GM21529 (cell line): ENCODE measurements at regions not wholly inside any gene's neighbourhood (a gene's known extent, or its start where the extent isn't known, plus 50 kb on each side); places are given as distances from the start of the nearest gene placed in this dataset.
"Not testable (repeated sequence)": the region's sequence is repeated elsewhere in the genome, so short reads cannot be mapped to it uniquely, and the experiment has no call there.

ENCODE experiments used
- ATAC-seq: cut with Tn5 transposase; IDR thresholded peaks from one replicate; pipeline ENCODE4 v1.9.1; 2021; ENCODE audit not compliant: unreplicated experiment

- ATAC-seq, result no peak
These were observed 133.8 kb upstream of the API5 start for GRCh38 chr11:43177975-43178374.

GRCh38 chr11:43194459-43194858, 117.3 kb upstream of the API5 start:
- not testable (repeated sequence) for ATAC-seq

GRCh38 chr11:43197379-43197778, 114.4 kb upstream of the API5 start:
- ATAC-seq, result no peak

DNA sequence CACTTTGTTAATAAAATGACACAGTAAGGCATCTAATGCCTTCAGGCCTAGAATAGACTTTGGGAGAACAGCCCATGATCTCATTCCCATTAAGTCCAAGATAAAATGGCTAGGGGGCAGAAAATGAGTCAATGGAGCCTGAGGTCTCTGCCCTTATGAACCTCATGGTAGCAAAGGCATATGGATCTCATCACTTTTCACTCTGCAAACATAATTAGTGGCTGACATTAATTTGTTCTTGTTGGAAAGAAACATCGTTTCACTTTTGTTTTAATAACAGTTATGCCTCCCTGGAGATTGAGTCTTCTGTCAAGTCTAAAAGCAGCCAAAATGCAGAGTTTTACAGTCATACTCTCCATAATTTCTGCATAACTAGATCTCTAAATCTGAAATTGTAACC, 111.8 kb upstream of the API5 start:
- ATAC-seq, result no peak

DNA sequence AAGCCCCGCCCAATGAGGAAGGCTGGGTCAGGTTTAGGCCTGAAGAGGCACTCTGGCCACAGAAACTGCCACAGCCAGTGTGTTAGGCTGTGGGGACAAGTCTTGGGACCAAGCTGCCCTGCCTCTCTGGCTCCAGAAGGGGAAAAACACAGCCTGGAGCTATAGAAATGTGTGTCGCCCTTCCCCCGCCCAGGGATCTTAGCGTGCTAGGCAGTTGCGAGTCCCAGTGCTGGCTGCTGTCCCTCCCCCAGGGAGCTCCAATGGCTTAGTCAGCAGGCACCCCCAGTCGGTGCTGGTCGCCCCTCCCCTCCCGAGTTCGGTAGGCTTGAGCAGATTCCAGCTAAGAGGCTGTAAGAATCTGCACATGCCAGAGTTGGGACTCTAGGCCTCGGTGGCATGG, 99.5 kb upstream of the API5 start:
- ATAC-seq, result no peak

DNA sequence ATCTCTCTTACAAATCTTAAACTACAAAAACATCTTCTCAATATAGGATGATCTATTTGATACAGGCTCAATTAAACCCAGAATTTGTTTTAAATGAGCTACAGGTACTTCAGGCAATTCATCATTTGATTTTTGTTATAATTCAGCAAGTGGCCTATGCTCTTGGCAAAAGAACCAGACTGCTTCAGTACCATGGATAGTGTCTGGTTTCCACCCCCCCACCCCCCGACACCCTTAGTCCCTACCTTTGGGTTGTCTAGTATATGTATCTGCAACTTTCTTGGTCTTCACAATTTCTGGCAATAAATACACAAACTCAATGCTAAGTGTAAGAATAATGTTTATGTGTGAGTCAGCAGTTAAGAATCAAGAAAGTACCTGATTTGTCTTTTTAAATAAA, 97.3 kb upstream of the API5 start:
- ATAC-seq, result no peak

DNA sequence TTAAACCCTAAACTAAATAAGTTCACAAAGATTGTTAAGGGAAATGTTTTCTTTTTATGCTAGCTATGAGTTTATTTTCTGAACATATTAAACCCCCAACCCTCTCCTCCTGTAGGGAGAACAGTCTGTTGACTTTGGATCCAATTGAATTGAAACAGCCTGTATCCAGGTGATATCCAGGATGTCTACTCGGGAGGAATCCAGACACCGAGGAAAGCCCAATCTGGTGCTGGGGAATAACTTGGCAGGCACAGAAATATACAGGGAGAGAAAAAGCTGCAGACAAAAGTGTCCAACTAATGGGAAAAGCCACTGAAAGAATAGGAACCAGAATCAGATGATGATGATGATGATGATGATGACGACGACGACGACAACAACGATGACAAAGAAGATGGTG, 93.9 kb upstream of the API5 start:
- no peak for ATAC-seq

GRCh38 chr11:43222215-43222614, 89.6 kb upstream of the API5 start:
- ATAC-seq, result no peak

DNA sequence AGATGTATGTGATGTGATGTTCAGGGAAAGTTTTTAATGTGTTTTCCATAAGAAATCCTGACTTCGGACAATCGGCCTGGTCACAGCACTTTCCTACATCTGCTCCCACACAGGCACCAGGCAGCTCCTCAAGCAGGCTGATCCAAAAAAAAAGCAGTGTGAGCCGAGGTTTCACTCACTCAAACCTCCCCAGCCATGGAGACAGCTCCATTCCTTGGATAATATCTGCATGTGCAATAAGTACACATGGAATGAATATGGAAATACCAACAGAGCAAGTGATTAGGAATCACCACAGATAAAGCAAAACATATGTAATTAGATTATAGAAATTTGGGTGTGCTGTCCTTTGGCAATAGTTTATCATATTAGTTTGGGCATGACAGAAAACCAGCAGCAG, 88.8 kb upstream of the API5 start:
- ATAC-seq, result no peak

DNA sequence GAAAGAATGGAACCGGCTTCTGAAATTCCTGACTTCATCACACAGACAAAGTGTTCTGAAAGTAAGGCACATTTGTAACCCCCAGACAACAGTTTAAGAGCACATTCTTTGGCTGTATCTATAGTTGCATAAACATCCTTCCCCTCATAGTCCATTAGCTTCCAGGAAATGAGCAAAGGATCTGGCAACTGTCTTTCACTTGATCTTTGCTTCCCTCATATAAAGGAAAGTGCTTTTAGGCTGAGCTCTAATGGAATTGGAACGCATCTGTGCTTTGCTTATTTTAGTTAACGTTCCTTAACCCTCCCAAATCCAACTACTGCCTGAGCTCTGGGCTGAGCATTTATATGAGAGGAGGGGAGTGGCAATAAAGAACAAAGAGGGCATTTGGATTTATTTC, 76.9 kb upstream of the API5 start:
- ATAC-seq, result no peak

- no peak for ATAC-seq
These were observed 73.5 kb upstream of the API5 start for GRCh38 chr11:43238341-43238740.

GRCh38 chr11:43239791-43240190, 72.0 kb upstream of the API5 start:
- ATAC-seq, result no peak

- no peak for ATAC-seq
These were observed 69.4 kb upstream of the API5 start for GRCh38 chr11:43242401-43242800.

- no peak for ATAC-seq
These were observed 67.9 kb upstream of the API5 start for GRCh38 chr11:43243927-43244326.

DNA sequence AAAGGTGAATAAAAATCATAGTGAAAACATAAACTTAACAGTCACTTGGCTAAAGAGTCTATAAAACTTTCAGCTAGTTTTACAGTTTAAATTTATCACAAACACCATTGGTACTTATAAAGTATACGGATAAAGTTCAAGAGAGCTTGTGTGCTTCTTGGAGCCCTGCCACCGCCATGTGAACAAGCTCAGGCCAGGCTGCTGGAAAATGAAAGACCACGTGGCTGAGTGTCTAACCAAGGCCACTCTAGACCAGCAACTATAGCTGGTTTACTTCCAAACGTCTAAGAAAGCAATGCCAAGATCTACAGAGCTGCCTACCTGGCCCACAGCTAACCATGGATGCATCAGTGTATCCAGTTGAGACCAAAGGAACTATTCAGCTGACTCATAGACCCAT, 66.3 kb upstream of the API5 start:
- no peak for ATAC-seq

GRCh38 chr11:43250309-43250708, 61.5 kb upstream of the API5 start:
- no peak for ATAC-seq

DNA sequence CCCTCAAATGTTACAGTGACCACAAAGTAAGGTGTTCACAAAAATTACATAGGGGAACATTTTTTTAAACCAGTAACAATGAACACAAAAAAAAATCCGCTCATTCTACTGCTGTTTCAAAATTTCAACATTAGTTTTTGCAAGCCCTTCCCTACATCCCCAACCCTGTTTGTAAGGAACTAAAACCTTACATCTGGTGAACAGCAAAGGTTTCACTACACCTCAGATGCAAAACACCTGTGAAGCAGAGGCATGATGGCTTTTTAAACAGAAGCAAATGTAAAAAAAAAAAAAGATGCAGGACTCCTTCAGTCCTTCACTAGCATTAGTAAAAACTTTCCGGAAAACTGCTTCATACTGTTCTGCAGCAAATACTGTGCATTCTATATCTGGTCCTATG, 50.0 kb upstream of the API5 start:
- no peak for ATAC-seq
